Adrenal gland (tissue), 9 donors: ENCODE measurements at regions not wholly inside any gene's neighbourhood (a gene's known extent, or its start where the extent isn't known, plus 50 kb on each side); places are given as distances from the start of the nearest gene placed in this dataset.

Experiments used
- DNase-seq, 7 donors: peaks; one replicate each; pipeline ENCODE4 v3.0.0-alpha.2; 2019 to 2020
- H3K27ac ChIP-seq, 5 donors: fragments of 200-600 bp; sonication (generic) in 4 of 5; 1 replicate in 3 of 5; 2 replicates in 2 of 5; pipeline versions ENCODE4 v1.5.1 to v1.8.0; 2016 to 2020; ENCODE audit warnings: mild to moderate bottlenecking in 1 of 5
- H3K27me3 ChIP-seq: fragments of 200-600 bp; 2 replicates; pipeline ENCODE4 v1.8.0; 2021
- H3K36me3 ChIP-seq, 2 donors: fragments of 200-600 bp; replicated peaks in 1 of 2; 1 replicate in 1 of 2; 2 replicates in 1 of 2; pipeline versions ENCODE4 v1.5.1 to v1.8.0; 2018 to 2022
- H3K4me1 ChIP-seq, 2 donors: fragments of 200-600 bp; replicated peaks in 1 of 2; 1 replicate in 1 of 2; 2 replicates in 1 of 2; pipeline versions ENCODE4 v1.5.1 to v1.8.0; 2018 to 2021
- H3K4me3 ChIP-seq, 4 donors: fragments of 200-600 bp; sonication (generic) in 3 of 4; one replicate each; pipeline ENCODE4 v1.5.1; 2016 to 2018
- H3K9me3 ChIP-seq, 3 donors: fragments of 200-600 bp; sonication (generic) in 1 of 3; replicated peaks in 1 of 3; 1 replicate in 2 of 3; 2 replicates in 1 of 3; pipeline versions ENCODE4 v1.5.1 to v1.8.0; 2016 to 2021
- CTCF ChIP-seq, 6 experiments: fragments of 450-650 bp in 4 of 6; fragments of 200-600 bp in 2 of 6; sonication (generic) in 1 of 6; IDR thresholded peaks; 1 replicate in 5 of 6; 2 replicates in 1 of 6; pipeline versions ENCODE4 v1.5.1 to v1.8.0; 2016 to 2021; ENCODE audit warnings: antibody characterized with exemption in 6 of 6, mild to moderate bottlenecking in 2 of 6, moderate library complexity in 1 of 6
- POLR2A ChIP-seq, 2 donors: fragments of 450-650 bp; IDR thresholded peaks; one replicate each; pipeline ENCODE4 v1.6.1; 2017; ENCODE audit warnings: antibody characterized with exemption in 2 of 2, mild to moderate bottlenecking in 2 of 2, moderate library complexity in 1 of 2
- WGBS, 4 donors: extraction: QIAGEN DNeasy Blood & Tissue Kit in 2 of 4; methylation state at CpG; one replicate each; pipeline versions ENCODE4 v1.1.5 to v1.1.7; 2013 to 2017; 5-methylcytosine and 5-hydroxymethylcytosine counted together
- intact Hi-C, 2 donors: fragments of 100-400 bp; cut with DNase I; formaldehyde crosslinking; loops; one replicate each; pipeline versions ENCODE4 v1.14.1 to v1.15.0; 2022 to 2023
- donor health status: healthy with polysubstance abuse.
- donor health status: Bipolar disorder and iron deficiency.
- donor health status: DM: yes; HTN: yes; CAD: no.
- donor health status: DM: no; HTN: no; CAD: no.
- donor health status: DM: no; HTN: no; CAD: no.

GRCh38 chr2:21396252-21396651 lies 272.5 kb downstream of the TDRD15 start:
- no peak for DNase-seq
- Histone ChIP-seq H3K9me3 (no peaks in the 10 kb centered on the region), H3K27me3 (no peaks in the 10 kb centered on the region), H3K4me1 (no peaks in the 10 kb centered on the region), H3K4me3 (no peak overlapping the region), H3K36me3 (no peaks in the 10 kb centered on the region), H3K27ac (no peak overlapping the region)
- TF ChIP-seq CTCF (IDR thresholded peaks at IDR 0.05) (no peak), POLR2A (IDR thresholded peaks at IDR 0.05) (no peak)
- 81 to 94% (median 84%) methylated on average over 2 of the region's 2 CpGs for WGBS, 4 donors
- intact Hi-C loops = no loop called here

- Histone ChIP-seq H3K9me3 (no peaks in the 10 kb centered on the region), H3K27ac (no peak overlapping the region)
These were observed 277.4 kb downstream of the TDRD15 start for GRCh38 chr2:21401022-21401698.

GRCh38 chr2:21404137-21404536 lies 280.4 kb downstream of the TDRD15 start:
- no peaks in the 10 kb centered on the region for H3K27me3 ChIP-seq
- WGBS, 4 donors = 68 to 76% (median 70%) methylated on average over 4 of the region's 4 CpGs
- no peak overlapping the region for H3K27ac ChIP-seq
- no peaks in the 10 kb centered on the region for H3K4me1 ChIP-seq
- TF ChIP-seq POLR2A (IDR thresholded peaks at IDR 0.05) = no peak
- TF ChIP-seq CTCF (IDR thresholded peaks at IDR 0.05) = no peak
- H3K4me3 ChIP-seq = no peak overlapping the region
- DNase-seq = no peak
- no peaks in the 10 kb centered on the region for H3K36me3 ChIP-seq
- H3K9me3 ChIP-seq = no peaks in the 10 kb centered on the region
- intact Hi-C loops = no loop called here

More at GRCh38 chr2:21401022-21401698, 277.4 kb downstream of the TDRD15 start:
- no peaks in the 10 kb centered on the region for H3K36me3 ChIP-seq
- TF ChIP-seq POLR2A (IDR thresholded peaks at IDR 0.05) (no peak), CTCF (IDR thresholded peaks at IDR 0.05) (no peak)
- DNase-seq = no peak
- H3K4me3 ChIP-seq = no peak overlapping the region
- no peaks in the 10 kb centered on the region for H3K27me3 ChIP-seq
- intact Hi-C loops = no loop called here
- H3K4me1 ChIP-seq = no peaks in the 10 kb centered on the region
- WGBS, 4 donors = 83 to 95% (median 91%) methylated on average over 4 of the region's 4 CpGs

GRCh38 chr2:21404827-21405625 lies 281.3 kb downstream of the TDRD15 start:
- Histone ChIP-seq H3K9me3 (no peaks in the 10 kb centered on the region), H3K4me3 (no peak overlapping the region), H3K27ac (no peak overlapping the region), H3K4me1 (no peaks in the 10 kb centered on the region), H3K27me3 (no peaks in the 10 kb centered on the region), H3K36me3 (no peaks in the 10 kb centered on the region)
- 68 to 73% (median 70%) methylated on average over 7 of the region's 7 CpGs for WGBS, 4 donors
- TF ChIP-seq CTCF (IDR thresholded peaks at IDR 0.05) (no peak), POLR2A (IDR thresholded peaks at IDR 0.05) (no peak)
- no peak for DNase-seq
- intact Hi-C loops = no loop called here
